ENCODE measurements at regions not wholly inside any gene's neighbourhood (a gene's known extent, or its start where the extent isn't known, plus 50 kb on each side); places are given as distances from the start of the nearest gene placed in this dataset.
"Not testable (repeated sequence)": the region's sequence is repeated elsewhere in the genome, so short reads cannot be mapped to it uniquely, and the experiment has no call there.

GRCh38 chr12:68514807-68515411 is 95.8 kb upstream of the RAP1B start:
- DNase-seq: no peak

DNA sequence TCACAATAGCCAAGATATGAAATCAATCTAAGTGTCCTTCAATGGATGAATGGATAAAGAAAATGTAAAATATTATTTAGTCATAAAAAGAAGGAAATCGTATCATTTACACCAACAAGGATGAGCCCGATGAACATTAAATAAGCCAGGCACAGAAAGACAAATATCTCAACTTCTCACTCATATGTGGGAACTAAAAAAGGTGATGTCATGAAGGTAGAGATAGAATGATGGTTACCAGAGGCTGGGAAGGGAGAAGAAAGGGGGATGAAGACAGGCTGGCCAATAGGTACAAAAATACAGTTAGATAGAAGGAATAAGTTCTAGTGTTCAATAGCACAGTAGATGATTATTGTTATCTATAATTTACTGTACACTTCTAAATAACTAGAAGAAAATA is 94.9 kb upstream of the RAP1B start:
- no peak for DNase-seq

DNA sequence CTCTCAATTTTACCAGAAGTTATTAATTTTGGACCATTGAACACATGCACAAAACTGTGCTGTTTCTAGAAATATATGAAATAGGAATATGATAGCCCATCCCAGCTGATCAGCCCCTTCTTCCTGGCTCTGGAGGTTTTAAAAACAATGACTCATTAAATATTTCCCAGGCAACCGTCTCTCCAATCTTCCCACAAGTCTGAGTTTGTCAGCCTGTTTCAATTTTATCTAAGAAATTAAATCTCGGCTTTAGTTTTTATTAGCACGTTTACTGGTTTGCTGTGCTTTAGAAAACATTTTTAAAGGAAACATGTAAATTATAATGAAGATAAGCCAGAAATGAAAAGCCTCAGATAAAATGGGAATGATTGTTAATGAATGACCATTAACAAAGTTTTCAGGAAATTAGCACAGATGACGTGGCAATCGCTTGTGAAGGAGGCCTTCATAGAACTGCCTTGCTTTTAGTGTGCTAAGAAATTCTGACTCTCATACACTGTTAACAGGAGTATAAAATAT is 89.3 kb upstream of the RAP1B start:
- DNase-seq: no peak

- no peak for DNase-seq
Measured at GRCh38 chr12:68521848-68522502, 88.7 kb upstream of the RAP1B start.

DNA sequence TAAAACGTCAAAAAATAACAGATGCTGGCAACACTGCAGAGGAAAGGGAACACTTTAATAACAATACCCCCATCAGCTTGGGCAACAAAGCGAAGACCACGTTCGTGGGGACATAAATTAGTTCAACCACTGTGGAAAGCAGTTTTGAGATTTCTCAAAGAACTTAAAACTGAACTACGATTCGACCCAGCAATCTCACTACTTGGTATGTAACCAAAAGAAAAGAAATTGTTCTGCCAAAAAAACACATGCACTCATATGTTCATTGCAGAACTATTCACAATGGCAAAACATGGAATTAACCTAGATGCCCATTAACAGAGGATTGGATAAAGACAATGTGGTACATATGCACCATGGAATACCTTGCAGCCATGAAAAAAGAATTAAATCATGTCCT is 81.2 kb upstream of the RAP1B start:
- DNase-seq: no peak

DNA sequence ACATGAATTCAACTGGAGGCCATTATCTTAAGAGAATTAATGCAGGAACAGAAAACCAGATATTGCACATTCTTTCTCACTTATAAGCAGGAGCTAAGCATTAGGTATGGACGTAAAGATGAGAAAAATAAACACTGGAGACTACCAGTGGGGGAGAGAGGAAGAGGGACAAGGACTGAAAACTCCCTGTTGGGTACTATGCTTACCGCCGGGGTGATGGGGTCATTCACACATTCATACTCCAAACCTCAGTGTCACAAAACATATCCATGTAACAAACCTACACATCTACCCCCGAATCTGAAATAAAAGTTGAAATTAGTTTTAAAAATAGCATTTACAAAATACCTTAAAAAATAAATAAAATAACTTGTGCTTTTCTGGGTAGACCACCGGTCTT is 80.8 kb upstream of the RAP1B start:
- DNase-seq: no peak

- no peak for DNase-seq
Measured at GRCh38 chr12:68530299-68530698, 80.4 kb upstream of the RAP1B start.

DNA sequence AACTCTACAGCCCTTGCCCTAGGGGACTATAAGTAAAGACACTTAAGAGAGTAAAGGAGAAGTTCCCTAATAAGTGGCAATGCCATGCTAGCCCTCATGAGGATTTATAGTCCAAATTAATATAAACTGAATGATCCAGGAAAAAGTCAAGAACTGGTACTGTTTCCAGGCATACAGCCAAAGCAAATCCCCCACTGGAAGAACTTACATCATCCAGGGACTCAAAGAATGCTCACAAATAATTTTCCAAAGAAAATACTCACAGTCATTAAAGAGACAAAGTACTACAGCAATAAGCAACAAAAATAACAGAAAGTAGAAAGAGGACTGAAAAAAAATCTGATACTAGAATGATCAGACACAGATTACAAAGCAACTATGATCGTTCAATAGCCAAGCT is 79.7 kb upstream of the RAP1B start:
- no peak for DNase-seq

- DNase-seq: no peak
Measured at GRCh38 chr12:68532204-68532886, 78.4 kb upstream of the RAP1B start.

DNA sequence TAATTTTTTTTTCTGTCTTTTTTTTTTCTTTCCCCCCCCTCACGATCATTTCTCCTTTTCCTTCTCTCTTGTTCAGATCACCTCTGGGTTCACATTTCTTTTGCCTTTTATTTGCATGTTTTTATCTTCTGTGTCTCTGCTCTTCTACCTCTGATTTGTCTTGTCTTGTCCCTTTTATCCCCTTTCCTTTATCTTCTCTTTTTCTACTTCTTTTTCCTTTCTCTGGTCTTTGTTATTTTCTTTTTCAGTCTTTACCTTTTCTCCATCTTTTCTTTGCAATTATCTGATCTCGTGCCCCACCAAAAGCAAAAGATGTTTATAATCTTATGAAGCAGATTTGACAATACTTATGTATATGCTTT is 77.8 kb upstream of the RAP1B start:
- DNase-seq: no peak

DNA sequence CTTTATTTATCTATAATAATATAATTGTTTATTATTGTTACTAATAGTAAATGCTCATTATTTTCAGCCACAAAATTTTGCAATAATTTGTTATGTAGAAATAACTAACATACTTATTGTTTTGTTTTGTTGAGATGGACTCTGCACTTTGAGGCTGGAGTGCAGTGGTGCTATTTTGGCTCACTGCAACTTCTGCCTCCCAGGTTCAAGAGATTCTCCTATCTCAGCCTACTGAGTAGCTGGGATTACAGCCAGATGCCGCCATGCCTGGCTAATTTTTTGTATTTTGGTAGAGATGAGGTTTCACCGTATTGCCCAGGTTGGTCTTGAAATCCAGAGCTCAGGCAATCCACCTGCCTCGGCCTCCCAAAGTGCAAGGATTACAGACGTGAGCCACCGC is 76.6 kb upstream of the RAP1B start:
- DNase-seq: no peak

GRCh38 chr12:68536885-68537485 is 73.7 kb upstream of the RAP1B start:
- DNase-seq: no peak

DNA sequence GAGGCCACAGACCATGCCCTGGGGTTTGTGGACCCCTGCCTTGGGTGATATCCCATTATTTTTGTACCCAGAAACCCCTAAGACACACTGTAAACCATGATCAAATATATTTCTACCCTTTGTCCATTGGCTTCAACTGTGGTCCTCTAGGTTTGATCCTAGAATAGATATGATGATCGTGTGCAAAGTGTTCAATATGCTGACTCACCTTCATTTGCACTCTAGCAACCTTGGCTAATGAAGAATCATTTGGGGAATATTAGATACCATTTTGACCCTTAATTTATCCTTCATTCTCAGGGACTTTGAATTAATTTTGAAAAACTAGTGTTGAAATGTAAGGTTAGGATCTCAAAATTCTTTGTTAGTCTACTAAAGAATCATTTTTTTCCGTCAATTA is 73.1 kb upstream of the RAP1B start:
- DNase-seq: no peak

DNA sequence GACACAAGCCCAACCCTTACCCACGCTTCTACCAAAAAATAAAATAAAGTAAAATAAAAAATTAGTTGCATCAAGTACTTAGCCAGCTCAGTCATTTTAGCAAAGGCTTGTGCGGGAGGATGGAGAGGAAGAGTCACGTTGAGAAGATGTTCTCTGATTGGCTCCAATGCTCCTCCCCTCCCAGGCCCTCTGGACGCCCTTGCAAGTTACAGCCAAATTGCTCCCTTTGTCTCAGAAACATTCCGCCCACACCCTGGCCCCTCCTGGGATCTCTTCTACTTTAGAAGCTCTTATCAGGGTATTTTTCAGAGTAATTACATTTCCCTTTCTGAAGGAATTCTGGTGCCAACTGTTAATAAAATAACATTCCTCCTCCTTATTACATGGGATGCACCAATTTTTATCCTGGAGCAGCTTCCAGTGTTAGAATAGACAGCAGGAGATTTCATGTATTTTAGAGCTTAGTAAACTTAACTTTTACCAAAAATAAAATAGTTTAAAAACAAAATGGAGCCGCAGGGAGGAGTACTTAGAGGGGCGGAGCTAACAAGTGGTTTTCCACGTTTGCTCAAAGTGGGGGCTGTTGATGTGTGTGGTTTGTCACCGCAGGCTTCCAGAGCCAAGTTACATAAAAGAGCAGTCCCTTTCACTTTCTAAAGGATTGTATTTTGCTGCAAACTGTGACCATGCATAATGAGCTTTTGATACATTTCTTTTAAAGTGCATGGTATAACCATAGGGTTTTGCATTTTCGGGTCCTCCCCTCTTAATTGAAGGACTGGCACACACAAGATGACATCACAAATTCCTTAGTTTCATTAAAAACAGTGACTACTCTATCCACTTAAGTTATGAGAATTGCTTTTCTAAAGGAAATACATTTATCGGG is 71.7 kb upstream of the RAP1B start:
- peak; percentile 61 for DNase-seq

DNA sequence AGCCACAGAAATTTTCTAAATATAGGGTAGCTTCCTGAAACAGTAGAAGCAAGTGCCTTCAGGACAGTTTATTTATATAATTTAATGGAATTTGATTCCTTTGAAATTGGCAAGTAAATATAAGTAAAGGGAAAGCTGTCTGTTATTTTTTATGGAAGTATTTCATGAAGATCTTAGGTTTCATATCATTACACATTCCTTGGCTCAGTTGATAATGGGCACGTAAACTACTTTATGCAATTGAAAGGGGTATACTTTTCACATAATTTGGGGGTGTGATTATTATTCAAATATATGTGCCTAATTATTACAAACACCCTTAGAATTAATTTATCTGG is 71.1 kb upstream of the RAP1B start:
- DNase-seq: no peak

DNA sequence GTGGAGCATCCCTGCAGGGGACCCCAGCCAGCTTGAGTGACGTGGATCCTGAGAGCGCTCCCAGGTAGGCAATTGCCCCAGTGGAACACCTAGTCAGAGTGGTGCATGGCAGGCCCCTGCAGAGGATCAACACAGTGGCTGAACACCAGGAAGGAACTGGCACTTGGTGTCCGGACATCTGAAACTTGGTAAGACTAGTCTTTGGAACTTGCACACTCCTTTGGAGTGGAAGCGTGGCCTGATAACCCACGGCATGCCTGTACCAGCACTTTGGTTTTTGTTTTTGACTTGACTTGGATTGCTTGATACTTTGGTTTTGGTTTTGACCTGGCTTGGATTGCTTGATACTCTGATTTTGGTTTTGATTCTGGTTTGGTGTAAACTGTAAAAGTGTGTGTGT is 69.9 kb upstream of the RAP1B start:
- not testable (repeated sequence) for DNase-seq

- not testable (repeated sequence) for DNase-seq
Measured at GRCh38 chr12:68547318-68547717, 63.4 kb upstream of the RAP1B start.

DNA sequence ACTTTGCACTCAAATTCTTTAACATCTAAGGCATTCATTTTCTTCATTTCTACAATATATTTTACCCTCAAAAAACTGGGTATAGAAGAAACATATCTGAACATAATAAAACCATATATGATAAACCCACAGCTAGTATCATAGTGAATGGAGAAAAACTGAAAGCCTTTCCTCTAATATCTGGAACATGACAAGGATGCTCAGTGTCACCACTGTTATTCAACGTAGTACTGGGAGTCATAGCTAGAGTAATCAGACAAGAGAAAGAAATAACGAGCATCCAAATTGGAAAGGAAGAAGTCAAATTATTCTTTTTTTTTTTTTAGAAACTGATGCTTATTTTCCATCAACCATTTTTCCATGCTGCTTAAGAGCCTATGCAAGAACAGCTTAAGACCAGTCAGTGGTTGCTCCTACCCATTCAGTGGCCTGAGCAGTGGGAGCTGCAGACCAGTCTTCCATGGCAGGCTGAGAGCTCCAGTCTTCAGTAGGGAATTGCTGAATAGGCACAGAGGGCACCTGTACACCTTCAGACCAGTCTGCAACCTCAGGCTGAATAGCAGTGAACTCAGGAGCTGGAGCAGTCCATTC is 58.0 kb upstream of the RAP1B start:
- DNase-seq: peak; percentile 7

DNA sequence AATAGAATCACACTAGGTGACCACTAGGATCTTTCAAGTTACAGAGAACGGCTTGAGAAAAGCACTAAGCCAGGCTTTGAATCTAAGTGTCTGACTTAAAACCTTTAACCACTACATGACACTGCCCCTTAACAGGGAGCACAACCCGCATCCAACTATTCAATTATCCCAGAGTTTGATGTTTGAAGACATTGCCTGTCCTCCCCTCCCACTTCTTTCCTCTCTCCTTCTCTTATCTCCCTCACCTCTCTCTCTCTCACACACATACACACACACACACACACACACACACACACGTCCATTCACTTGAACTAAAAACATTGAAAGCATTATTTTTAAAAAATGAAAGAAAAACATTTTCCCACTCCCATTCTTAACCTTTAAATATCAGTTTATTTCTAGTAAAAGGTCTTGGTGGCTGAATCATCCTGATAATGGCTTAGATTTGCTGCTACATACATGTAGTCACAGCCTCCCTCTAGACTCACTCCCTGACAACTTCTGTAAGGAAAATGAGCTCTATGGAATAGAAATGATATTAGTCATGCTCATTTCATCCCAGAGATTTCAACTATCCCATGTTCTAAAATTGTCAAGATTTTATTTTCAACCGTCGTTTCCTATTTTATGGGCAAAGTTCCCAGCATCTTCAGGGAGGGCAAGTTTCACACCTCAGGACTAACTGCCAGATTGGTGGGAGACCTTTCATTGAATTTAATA is 53.5 kb upstream of the RAP1B start:
- no peak for DNase-seq

DNA sequence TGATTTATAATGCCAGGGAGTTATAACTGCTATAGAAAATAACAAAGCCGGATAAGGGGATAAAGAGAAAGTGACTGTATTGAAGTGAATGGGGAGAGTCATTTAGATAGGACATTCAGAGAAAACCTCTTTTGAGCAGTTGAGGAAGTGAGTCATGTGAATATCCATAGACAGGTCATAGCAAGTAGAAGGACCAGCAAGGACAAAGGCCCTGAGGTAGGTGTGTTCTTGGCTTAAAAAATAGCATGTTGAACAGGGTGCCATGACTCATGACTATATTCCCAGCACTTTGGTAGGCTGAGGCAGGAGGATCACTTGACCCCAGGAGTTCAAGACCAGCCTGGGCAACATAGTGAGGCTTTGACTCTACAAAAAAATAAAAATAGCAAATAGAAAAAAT is 51.5 kb upstream of the RAP1B start:
- peak; percentile 48 for DNase-seq

- peak; percentile 10 for DNase-seq
Measured at GRCh38 chr12:68559984-68560850, 50.5 kb upstream of the RAP1B start.
